ENCODE measurements at regions not wholly inside any gene's neighbourhood (a gene's known extent, or its start where the extent isn't known, plus 50 kb on each side); places are given as distances from the start of the nearest gene placed in this dataset.

DNA sequence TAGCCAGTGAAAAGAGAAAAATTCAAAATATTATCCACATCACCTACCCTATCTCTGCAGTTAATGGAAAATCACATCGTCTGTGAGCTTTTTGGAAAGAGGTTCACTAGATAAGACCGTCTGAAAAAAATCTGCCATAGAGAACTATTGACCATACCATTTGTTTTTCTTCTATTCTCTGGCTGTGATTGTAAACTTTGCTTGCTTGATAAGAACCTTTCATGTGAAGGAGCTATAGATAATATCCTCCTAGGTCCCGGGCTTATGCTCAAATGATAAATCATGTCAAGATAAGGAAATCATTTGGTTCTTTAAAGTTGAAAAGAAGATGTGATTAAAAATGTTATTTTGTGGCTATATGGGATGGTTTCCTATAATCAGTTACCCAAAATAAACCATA, 369.9 kb downstream of the SIPA1L2 start:
- TF ChIP-seq, protein P1, sequence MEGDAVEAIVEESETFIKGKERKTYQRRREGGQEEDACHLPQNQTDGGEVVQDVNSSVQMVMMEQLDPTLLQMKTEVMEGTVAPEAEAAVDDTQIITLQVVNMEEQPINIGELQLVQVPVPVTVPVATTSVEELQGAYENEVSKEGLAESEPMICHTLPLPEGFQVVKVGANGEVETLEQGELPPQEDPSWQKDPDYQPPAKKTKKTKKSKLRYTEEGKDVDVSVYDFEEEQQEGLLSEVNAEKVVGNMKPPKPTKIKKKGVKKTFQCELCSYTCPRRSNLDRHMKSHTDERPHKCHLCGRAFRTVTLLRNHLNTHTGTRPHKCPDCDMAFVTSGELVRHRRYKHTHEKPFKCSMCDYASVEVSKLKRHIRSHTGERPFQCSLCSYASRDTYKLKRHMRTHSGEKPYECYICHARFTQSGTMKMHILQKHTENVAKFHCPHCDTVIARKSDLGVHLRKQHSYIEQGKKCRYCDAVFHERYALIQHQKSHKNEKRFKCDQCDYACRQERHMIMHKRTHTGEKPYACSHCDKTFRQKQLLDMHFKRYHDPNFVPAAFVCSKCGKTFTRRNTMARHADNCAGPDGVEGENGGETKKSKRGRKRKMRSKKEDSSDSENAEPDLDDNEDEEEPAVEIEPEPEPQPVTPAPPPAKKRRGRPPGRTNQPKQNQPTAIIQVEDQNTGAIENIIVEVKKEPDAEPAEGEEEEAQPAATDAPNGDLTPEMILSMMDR (IDR thresholded peaks at IDR 0.05) = no peak
- TF ChIP-seq POLR2A (IDR thresholded peaks at IDR 0.05) = no peak
- no peak for TF ChIP-seq POLR2AphosphoS5 (IDR thresholded peaks at IDR 0.05; ENCODE audit: insufficient read depth in 1 of 2, low read depth in 1 of 2)

Data from vagina (tissue), 2 donors.